H1 (cell line): ENCODE measurements at regions not wholly inside any gene's neighbourhood (a gene's known extent, or its start where the extent isn't known, plus 50 kb on each side); places are given as distances from the start of the nearest gene placed in this dataset.

Experiments used
- CTCF ChIA-PET: fragments of 300-600 bp; sonication (Branson Sonifier 250); formaldehyde crosslinking; loops from one replicate; lab custom pipeline; 2021; ENCODE audit not compliant: partially characterized antibody; lab: Charles Lee
- POLR2A ChIA-PET: fragments of 300-600 bp; sonication (Branson Sonifier 250); formaldehyde crosslinking; loops from one replicate; lab custom pipeline; 2021; ENCODE audit warnings: inconsistent platforms; ENCODE audit not compliant: partially characterized antibody; lab: Charles Lee
- DNase-seq, 2 experiments: peaks; one replicate each; pipeline versions ENCODE4 v3.0.0 to v3.0.0-alpha.2; 2010 to 2022; ENCODE audit warnings: low spot score in 2 of 2, low read depth in 1 of 2, mixed read lengths in 1 of 2
- FAIRE-seq: peaks from 2 replicates; lab custom pipeline; 2011; peaks lifted over from hg19 to GRCh38; lab: Jason Lieb, UNC
- H2AFZ ChIP-seq: 2 replicates; pipeline ENCODE4 v1.8.1; 2012; ENCODE audit warnings: low read length, inconsistent platforms
- H2AK5ac ChIP-seq: 2 replicates; pipeline ENCODE4 v1.6.1; 2013; ENCODE audit warnings: low read depth, low read length
- H2BK120ac ChIP-seq: replicated peaks from 2 replicates; pipeline ENCODE3; 2013; ENCODE audit warnings: low read depth, low read length, inconsistent platforms
- H2BK12ac ChIP-seq: 2 replicates; pipeline ENCODE4 v1.6.1; 2013; ENCODE audit warnings: low read depth, low read length
- H2BK15ac ChIP-seq: 2 replicates; pipeline ENCODE4 v1.6.1; 2013; ENCODE audit warnings: low read length
- H2BK20ac ChIP-seq: 2 replicates; pipeline ENCODE4 v1.6.1; 2013; ENCODE audit warnings: low read length
- H2BK5ac ChIP-seq: 2 replicates; pipeline ENCODE4 v1.6.1; 2013; ENCODE audit warnings: low read depth, low read length
- H3K14ac ChIP-seq: 2 replicates; pipeline ENCODE4 v1.6.1; 2013; ENCODE audit warnings: inconsistent platforms; ENCODE audit not compliant: insufficient read length
- H3K18ac ChIP-seq: 2 replicates; pipeline ENCODE4 v1.6.1; 2013; ENCODE audit warnings: low read length; ENCODE audit errors: extremely low read depth
- H3K23ac ChIP-seq: 2 replicates; pipeline ENCODE4 v1.6.1; 2013; ENCODE audit warnings: inconsistent platforms; ENCODE audit not compliant: insufficient read length
- H3K23me2 ChIP-seq: 2 replicates; pipeline ENCODE4 v1.6.1; 2013; ENCODE audit warnings: low read depth, low read length
- H3K27ac ChIP-seq: 2 replicates; pipeline ENCODE4 v1.6.1; 2011; ENCODE audit warnings: low read depth, low read length, inconsistent platforms
- H3K27me3 ChIP-seq, 4 experiments: replicated peaks in 1 of 4; 1 replicate in 1 of 4; 2 replicates in 3 of 4; pipeline versions ENCODE4 v1.6.1 to v1.8.1; 2011 to 2013; ENCODE audit warnings: low read length in 3 of 4, mild to moderate bottlenecking in 3 of 4, inconsistent platforms in 2 of 4, mixed read lengths in 2 of 4, moderate library complexity in 1 of 4; ENCODE audit not compliant: control insufficient read depth in 3 of 4, insufficient read depth in 3 of 4; ENCODE audit errors: extremely low read depth in 1 of 4
- H3K36me3 ChIP-seq, 4 experiments: 2 replicates each; pipeline versions ENCODE4 v1.6.1 to v1.8.1; 2011 to 2013; ENCODE audit warnings: mild to moderate bottlenecking in 4 of 4, low read length in 3 of 4, moderate library complexity in 2 of 4, control low read depth in 1 of 4, inconsistent platforms in 1 of 4; ENCODE audit not compliant: insufficient read depth in 4 of 4, control insufficient read depth in 2 of 4
- H3K4ac ChIP-seq: replicated peaks from 2 replicates; pipeline ENCODE3; 2013; ENCODE audit warnings: low read length, low read depth, mixed read lengths, inconsistent platforms; ENCODE audit not compliant: insufficient read length
- H3K4me1 ChIP-seq, 4 experiments: replicated peaks in 1 of 4; 1 replicate in 1 of 4; 2 replicates in 3 of 4; pipeline versions ENCODE4 v1.6.1 to v1.8.1; 2011 to 2013; ENCODE audit warnings: low read length in 3 of 4, inconsistent platforms in 2 of 4, mixed read lengths in 1 of 4; ENCODE audit not compliant: insufficient read depth in 4 of 4, control insufficient read depth in 3 of 4
- H3K4me2 ChIP-seq, 2 experiments: 2 replicates each; pipeline versions ENCODE4 v1.6.1 to v1.8.1; 2011 to 2013; ENCODE audit warnings: low read depth in 2 of 2, low read length in 2 of 2, control low read depth in 1 of 2, inconsistent platforms in 1 of 2, mild to moderate bottlenecking in 1 of 2; ENCODE audit not compliant: insufficient read depth in 1 of 2
- H3K4me3 ChIP-seq, 4 experiments: fragments of 200-600, 300-600 bp in 1 of 4; sonication (generic), shearing (Covaris generic), sonication (Bioruptor Twin) in 1 of 4; 2 replicates each; pipeline versions ENCODE4 v1.5.1 to v1.8.1; 2011 to 2016; ENCODE audit warnings: low read length in 4 of 4, low read depth in 3 of 4, control low read depth in 2 of 4, inconsistent platforms in 2 of 4, mild to moderate bottlenecking in 2 of 4, mixed read lengths in 1 of 4, moderate library complexity in 1 of 4; ENCODE audit not compliant: insufficient read depth in 2 of 4; ENCODE audit errors: extremely low read depth in 1 of 4
- H3K56ac ChIP-seq: replicated peaks from 2 replicates; pipeline ENCODE3; 2013; ENCODE audit warnings: low read depth, mild to moderate bottlenecking, mixed read lengths, low read length, inconsistent platforms; ENCODE audit not compliant: insufficient read length
- H3K79me1 ChIP-seq: 2 replicates; pipeline ENCODE4 v1.6.1; 2013; ENCODE audit warnings: low read depth, low read length, control low read depth
- H3K79me2 ChIP-seq, 2 experiments: 2 replicates each; pipeline versions ENCODE4 v1.6.1 to v1.8.1; 2012 to 2013; ENCODE audit warnings: low read length in 2 of 2, mild to moderate bottlenecking in 2 of 2, inconsistent platforms in 1 of 2; ENCODE audit not compliant: insufficient read depth in 2 of 2, control insufficient read depth in 1 of 2
- H3K9ac ChIP-seq, 4 experiments: replicated peaks in 1 of 4; 1 replicate in 1 of 4; 2 replicates in 3 of 4; pipeline versions ENCODE4 v1.6.1 to v1.8.1; 2011 to 2013; ENCODE audit warnings: low read depth in 3 of 4, low read length in 3 of 4, control low read depth in 2 of 4, mild to moderate bottlenecking in 2 of 4, moderate library complexity in 2 of 4, inconsistent platforms in 1 of 4; ENCODE audit errors: extremely low read depth in 1 of 4
- H3K9me3 ChIP-seq, 2 experiments: 2 replicates each; pipeline versions ENCODE4 v1.6.1 to v1.8.1; 2012 to 2013; ENCODE audit warnings: mild to moderate bottlenecking in 2 of 2, moderate library complexity in 2 of 2, control low read depth in 1 of 2, inconsistent platforms in 1 of 2, low read depth in 1 of 2, low read length in 1 of 2, mixed read lengths in 1 of 2; ENCODE audit not compliant: insufficient read depth in 2 of 2
- H4K20me1 ChIP-seq, 2 experiments: replicated peaks in 1 of 2; 2 replicates each; pipeline versions ENCODE3 to v1.8.1; 2011 to 2013; ENCODE audit warnings: inconsistent platforms in 2 of 2, low read length in 2 of 2, mild to moderate bottlenecking in 1 of 2; ENCODE audit not compliant: insufficient read depth in 2 of 2, control insufficient read depth in 1 of 2
- H4K5ac ChIP-seq: 2 replicates; pipeline ENCODE4 v1.6.1; 2013; ENCODE audit warnings: low read length, low read depth, mixed read lengths, inconsistent platforms; ENCODE audit not compliant: insufficient read length
- H4K8ac ChIP-seq: 2 replicates; pipeline ENCODE4 v1.8.0; 2013; ENCODE audit warnings: mild to moderate bottlenecking, moderate library complexity, low read length, inconsistent platforms; ENCODE audit not compliant: insufficient read depth; ENCODE audit errors: extremely low read depth
- H4K91ac ChIP-seq: replicated peaks from 2 replicates; pipeline ENCODE3; 2013; ENCODE audit warnings: low read length, mixed read lengths, inconsistent platforms; ENCODE audit not compliant: insufficient read length
- ASH2L ChIP-seq: fragments of 200-600, 300-600 bp; sonication (generic); IDR thresholded peaks from one replicate; pipeline ENCODE4 v1.7.1; 2017; ENCODE audit warnings: low read length
- BACH1 ChIP-seq: IDR thresholded peaks from 2 replicates; pipeline ENCODE4 v1.6.1; 2012; ENCODE audit warnings: low read length, improper control_type of control experiment
- CBX5 ChIP-seq: fragments of 300-800, 300-1000 bp; sonication (generic); IDR thresholded peaks from 2 replicates; pipeline ENCODE4 v1.7.1; 2016; ENCODE audit warnings: antibody characterized with exemption, low read length, low read depth
- CHD1 ChIP-seq: IDR thresholded peaks from 2 replicates; pipeline ENCODE4 v1.6.1; 2012; ENCODE audit warnings: low read depth, low read length, improper control_type of control experiment
- EZH2 ChIP-seq: fragments of 200-600 bp; sonication (generic); IDR thresholded peaks from 2 replicates; pipeline ENCODE4 v1.7.1; 2012; ENCODE audit warnings: low read depth, mild to moderate bottlenecking, moderate library complexity, low read length, inconsistent platforms; ENCODE audit not compliant: severe bottlenecking
- HDAC2 ChIP-seq, 2 experiments: fragments of 300-600 bp in 1 of 2; sonication (generic) in 1 of 2; IDR thresholded peaks; 2 replicates each; pipeline ENCODE4 v1.6.1; 2011 to 2012; ENCODE audit warnings: low read depth in 2 of 2, low read length in 2 of 2, mild to moderate bottlenecking in 2 of 2, moderate library complexity in 2 of 2, borderline replicate concordance in 1 of 2, inconsistent platforms in 1 of 2
- NANOG ChIP-seq: IDR thresholded peaks from 2 replicates; pipeline ENCODE4 v1.6.1; 2011; ENCODE audit warnings: low read length, low read depth, mild to moderate bottlenecking, inconsistent platforms; ENCODE audit not compliant: insufficient read depth, poor library complexity, severe bottlenecking
- PHF8 ChIP-seq: fragments of 200-600 bp; sonication (generic); conservative IDR thresholded peaks from 2 replicates; pipeline ENCODE4 v1.7.1; 2012; ENCODE audit warnings: low read depth, mild to moderate bottlenecking, inconsistent platforms, low read length, moderate library complexity
- POLR2A ChIP-seq, 2 experiments: IDR thresholded peaks; 1 replicate in 1 of 2; 2 replicates in 1 of 2; pipeline ENCODE4 v1.6.1; 2011; ENCODE audit warnings: low read depth in 2 of 2, low read length in 2 of 2, mild to moderate bottlenecking in 2 of 2; ENCODE audit errors: control extremely low read depth in 1 of 2
- RAD21 ChIP-seq, 2 experiments: IDR thresholded peaks in 1 of 2; conservative IDR thresholded peaks in 1 of 2; 2 replicates each; pipeline ENCODE4 v1.6.1; 2011; ENCODE audit warnings: low read depth in 2 of 2, low read length in 2 of 2, improper control_type of control experiment in 1 of 2, inconsistent platforms in 1 of 2, mild to moderate bottlenecking in 1 of 2, moderate library complexity in 1 of 2
- RXRA ChIP-seq: IDR thresholded peaks from 2 replicates; pipeline ENCODE4 v1.6.1; 2011; ENCODE audit warnings: low read depth, mild to moderate bottlenecking, low read length, moderate library complexity; ENCODE audit not compliant: insufficient read depth
- SIX5 ChIP-seq: IDR thresholded peaks from 2 replicates; pipeline ENCODE4 v1.6.1; 2011; ENCODE audit warnings: mild to moderate bottlenecking, low read depth, low read length
- TAF7 ChIP-seq: optimal IDR thresholded peaks from 2 replicates; pipeline ENCODE3; 2011; ENCODE audit warnings: low read depth, mild to moderate bottlenecking, inconsistent platforms, low read length, moderate library complexity, borderline replicate concordance
- WGBS, 2 experiments: shearing (Covaris generic) in 1 of 2; methylation state at CpG; one replicate each; pipeline versions ENCODE4 v1.1.6 to v1.1.7; 2013 to 2015; ENCODE audit warnings: low lambda C conversion rate in 2 of 2, mixed read lengths in 2 of 2, inconsistent platforms in 1 of 2, low coverage in 1 of 2, missing lambda C conversion rate in 1 of 2; ENCODE audit not compliant: insufficient replicate concordance in 2 of 2, insufficient coverage in 1 of 2, insufficient read length in 1 of 2; ENCODE audit errors: extremely low coverage in 1 of 2, missing lambda C conversion rate in 1 of 2; 5-methylcytosine and 5-hydroxymethylcytosine counted together
- TF ChIP-seq, protein P1 (sequence below): IDR thresholded peaks from 2 replicates; pipeline ENCODE4 v1.6.1; 2011; ENCODE audit warnings: low read depth, mild to moderate bottlenecking, low read length; ENCODE audit not compliant: insufficient read depth

- Histone ChIP-seq H3K23ac (no peak overlapping the region), H2BK12ac (no peak overlapping the region), H3K14ac (no peak overlapping the region), H3K79me1 (no peaks in the 10 kb centered on the region), H3K9me3 (no peaks in the 10 kb centered on the region), H3K9ac (no peak overlapping the region), H3K56ac (no peak overlapping the region), H3K4me1 (peaks cover 0 to 2% (median 0%) of the 10 kb centered on the region in 4 experiments; a peak in 1 of 7 replicates), H3K4me3 (no peak overlapping the region), H2BK120ac (no peak overlapping the region), H3K36me3 (no peaks in the 10 kb centered on the region), H3K27me3 (peaks cover 0 to 1% (median 0%) of the 10 kb centered on the region in 4 experiments; a peak in 2 of 7 replicates), H2BK5ac (no peak overlapping the region), H2AK5ac (no peak overlapping the region), H4K8ac (no peak overlapping the region), H2BK15ac (no peak overlapping the region), H3K23me2 (no peaks in the 10 kb centered on the region), H3K4ac (no peak overlapping the region), H2BK20ac (no peak overlapping the region), H2AFZ (no peak overlapping the region), H4K20me1 (no peaks in the 10 kb centered on the region), H4K5ac (no peak overlapping the region), H3K27ac (no peak overlapping the region), H3K79me2 (no peaks in the 10 kb centered on the region), H3K4me2 (no peak overlapping the region), H4K91ac (no peak overlapping the region), H3K18ac (no peak overlapping the region)
- FAIRE-seq, result no peak
- no peak for DNase-seq
- POLR2A ChIA-PET, result no interaction called here
- 47% methylated on average over 3 of the region's 3 CpGs; no CpG with 5 or more reads in 1 of the 2 experiments for WGBS, 2 experiments
- CTCF ChIA-PET, result interaction anchor here (0.6 kb wide), 1 partner anchor 245 kb away, joined by 3 read pairs; no protein-coding TSS in a partner anchor
- TF ChIP-seq HDAC2 (IDR thresholded peaks at IDR 0.05; ENCODE audit: borderline replicate concordance in 1 of 2, low read depth in 2 of 2, low read length in 2 of 2) (no peak), POLR2A (IDR thresholded peaks at IDR 0.05; ENCODE audit: control extremely low read depth in 1 of 2, low read depth in 2 of 2, low read length in 2 of 2) (no peak), ASH2L (no peak), CHD1 (no peak), RAD21 (IDR thresholded peaks at IDR 0.05 in 1 of 2, conservative IDR thresholded peaks at IDR 0.05 in 1 of 2; ENCODE audit: low read depth in 2 of 2, low read length in 2 of 2) (no peak), CBX5 (no peak), BACH1 (no peak), EZH2 (no peak), RXRA (no peak), NANOG (peak; percentile 50), PHF8 (no peak), SIX5 (no peak), TAF7 (no peak)
- TF ChIP-seq, protein P1, sequence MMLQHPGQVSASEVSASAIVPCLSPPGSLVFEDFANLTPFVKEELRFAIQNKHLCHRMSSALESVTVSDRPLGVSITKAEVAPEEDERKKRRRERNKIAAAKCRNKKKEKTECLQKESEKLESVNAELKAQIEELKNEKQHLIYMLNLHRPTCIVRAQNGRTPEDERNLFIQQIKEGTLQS, result no peak
Measured at GRCh38 chr5:144644317-144644716, 473.6 kb downstream of the KCTD16 start.
